ENCODE measurements at regions not wholly inside any gene's neighbourhood (a gene's known extent, or its start where the extent isn't known, plus 50 kb on each side); places are given as distances from the start of the nearest gene placed in this dataset.

DNA sequence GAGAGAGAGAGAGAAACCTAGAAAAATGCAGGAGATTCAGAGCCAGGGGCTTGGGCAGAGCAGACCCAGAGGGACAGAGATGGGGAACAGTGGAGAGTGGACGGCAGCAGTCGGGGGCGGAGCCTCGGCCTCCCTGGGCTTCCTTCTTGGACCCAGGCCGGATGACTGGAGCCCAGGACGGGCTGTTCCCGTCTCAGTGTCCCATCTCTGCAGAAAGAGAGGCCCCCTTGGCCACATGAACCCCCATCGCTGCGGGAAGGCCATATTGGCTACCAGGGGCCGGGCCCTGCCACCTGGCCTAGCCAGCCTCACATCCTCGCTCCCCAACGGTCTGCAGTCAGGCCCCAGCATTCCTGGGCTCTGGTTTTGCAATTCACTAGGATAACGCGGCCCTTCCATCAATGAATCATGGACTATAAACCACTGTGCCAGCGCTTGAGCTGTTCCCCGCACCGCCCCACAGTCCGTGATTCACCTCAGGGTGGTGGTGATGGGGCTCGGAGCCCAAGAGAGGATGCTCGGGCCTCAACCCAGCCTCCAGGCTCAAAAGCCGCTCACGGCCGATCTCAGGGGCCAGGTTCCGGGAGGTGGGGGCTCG, 116.5 kb downstream of the RFLNA start:
- Histone ChIP-seq H3K9me3 (no peaks in the 10 kb centered on the region), H3K27me3 (no peaks in the 10 kb centered on the region), H3K4me3 (no peak overlapping the region), H3K27ac (peak overlapping the region; percentile 74 to 98 (median 86)), H3K4me1 (peaks cover 0 to 73% (median 66%) of the 10 kb centered on the region in 4 donors), H3K36me3 (peaks cover 0 to 12% (median 4%) of the 10 kb centered on the region in 4 donors)
- TF ChIP-seq, protein P1, sequence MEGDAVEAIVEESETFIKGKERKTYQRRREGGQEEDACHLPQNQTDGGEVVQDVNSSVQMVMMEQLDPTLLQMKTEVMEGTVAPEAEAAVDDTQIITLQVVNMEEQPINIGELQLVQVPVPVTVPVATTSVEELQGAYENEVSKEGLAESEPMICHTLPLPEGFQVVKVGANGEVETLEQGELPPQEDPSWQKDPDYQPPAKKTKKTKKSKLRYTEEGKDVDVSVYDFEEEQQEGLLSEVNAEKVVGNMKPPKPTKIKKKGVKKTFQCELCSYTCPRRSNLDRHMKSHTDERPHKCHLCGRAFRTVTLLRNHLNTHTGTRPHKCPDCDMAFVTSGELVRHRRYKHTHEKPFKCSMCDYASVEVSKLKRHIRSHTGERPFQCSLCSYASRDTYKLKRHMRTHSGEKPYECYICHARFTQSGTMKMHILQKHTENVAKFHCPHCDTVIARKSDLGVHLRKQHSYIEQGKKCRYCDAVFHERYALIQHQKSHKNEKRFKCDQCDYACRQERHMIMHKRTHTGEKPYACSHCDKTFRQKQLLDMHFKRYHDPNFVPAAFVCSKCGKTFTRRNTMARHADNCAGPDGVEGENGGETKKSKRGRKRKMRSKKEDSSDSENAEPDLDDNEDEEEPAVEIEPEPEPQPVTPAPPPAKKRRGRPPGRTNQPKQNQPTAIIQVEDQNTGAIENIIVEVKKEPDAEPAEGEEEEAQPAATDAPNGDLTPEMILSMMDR (IDR thresholded peaks at IDR 0.05): no peak
- TF ChIP-seq POLR2AphosphoS5 (IDR thresholded peaks at IDR 0.05): peak; percentile 74 to 80 (median 77)
- TF ChIP-seq EP300 (IDR thresholded peaks at IDR 0.05): peak in 2 of 4 donors; percentile 28 to 70
- TF ChIP-seq POLR2A (IDR thresholded peaks at IDR 0.05): no peak
- peak; percentile 96 for DNase-seq
- WGBS, 2 donors: 80 to 82% methylated on average over 25 of the region's 25 CpGs
- intact Hi-C loops (cut with DNase I): no loop called here

DNA sequence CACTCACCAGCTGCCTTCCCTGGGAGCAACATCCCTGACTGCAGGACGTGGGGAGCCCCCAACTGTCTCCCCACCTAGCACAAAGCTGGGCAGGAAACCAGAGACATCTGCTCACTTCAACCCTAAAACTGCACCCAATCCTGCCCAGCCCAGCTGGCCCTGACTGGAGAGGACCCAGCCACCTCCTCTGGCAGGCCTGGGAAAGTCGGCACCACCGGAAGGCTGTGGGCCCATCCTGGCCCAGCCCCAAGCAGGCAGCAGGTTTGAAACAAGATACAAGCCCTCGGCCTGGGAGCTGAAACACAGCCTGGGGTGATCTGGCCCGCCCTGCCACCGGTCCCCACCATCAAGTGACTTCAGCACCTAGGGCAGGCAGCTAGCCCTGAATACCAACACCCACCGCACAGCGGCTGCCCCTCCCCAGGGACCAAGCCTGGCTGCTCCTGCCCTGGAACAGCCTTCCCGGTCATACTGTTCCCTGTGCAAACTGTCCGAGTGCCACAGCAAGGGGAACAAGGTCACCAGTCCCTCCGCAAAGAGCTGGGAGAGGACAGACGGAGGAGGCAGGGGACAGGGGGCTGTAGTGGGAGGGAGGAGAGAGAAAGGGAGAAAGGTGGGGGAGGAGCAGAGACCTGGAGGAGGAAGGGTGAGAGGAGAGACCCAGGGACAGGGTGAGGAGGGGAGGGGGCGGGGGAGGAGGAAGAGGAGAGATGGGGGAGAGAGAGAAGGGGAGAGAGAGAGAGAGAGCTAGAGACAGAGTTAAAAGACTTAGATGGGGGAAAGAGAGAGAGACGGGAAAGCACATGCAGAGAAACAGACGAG, 115.7 kb downstream of the RFLNA start:
- Histone ChIP-seq H3K27ac (peak overlapping the region; percentile 74 to 98 (median 86)), H3K27me3 (no peaks in the 10 kb centered on the region), H3K36me3 (peaks cover 0 to 15% (median 6%) of the 10 kb centered on the region in 4 donors), H3K4me3 (no peak overlapping the region), H3K4me1 (peaks cover 0 to 73% (median 67%) of the 10 kb centered on the region in 4 donors), H3K9me3 (no peaks in the 10 kb centered on the region)
- intact Hi-C loops (cut with DNase I): no loop called here
- 78 to 82% methylated on average over 15 of the region's 15 CpGs for WGBS, 2 donors
- TF ChIP-seq POLR2AphosphoS5 (IDR thresholded peaks at IDR 0.05): no peak
- TF ChIP-seq, protein P1 (IDR thresholded peaks at IDR 0.05): no peak
- TF ChIP-seq EP300 (IDR thresholded peaks at IDR 0.05): no peak
- TF ChIP-seq POLR2A (IDR thresholded peaks at IDR 0.05): no peak
- no peak for DNase-seq

DNA sequence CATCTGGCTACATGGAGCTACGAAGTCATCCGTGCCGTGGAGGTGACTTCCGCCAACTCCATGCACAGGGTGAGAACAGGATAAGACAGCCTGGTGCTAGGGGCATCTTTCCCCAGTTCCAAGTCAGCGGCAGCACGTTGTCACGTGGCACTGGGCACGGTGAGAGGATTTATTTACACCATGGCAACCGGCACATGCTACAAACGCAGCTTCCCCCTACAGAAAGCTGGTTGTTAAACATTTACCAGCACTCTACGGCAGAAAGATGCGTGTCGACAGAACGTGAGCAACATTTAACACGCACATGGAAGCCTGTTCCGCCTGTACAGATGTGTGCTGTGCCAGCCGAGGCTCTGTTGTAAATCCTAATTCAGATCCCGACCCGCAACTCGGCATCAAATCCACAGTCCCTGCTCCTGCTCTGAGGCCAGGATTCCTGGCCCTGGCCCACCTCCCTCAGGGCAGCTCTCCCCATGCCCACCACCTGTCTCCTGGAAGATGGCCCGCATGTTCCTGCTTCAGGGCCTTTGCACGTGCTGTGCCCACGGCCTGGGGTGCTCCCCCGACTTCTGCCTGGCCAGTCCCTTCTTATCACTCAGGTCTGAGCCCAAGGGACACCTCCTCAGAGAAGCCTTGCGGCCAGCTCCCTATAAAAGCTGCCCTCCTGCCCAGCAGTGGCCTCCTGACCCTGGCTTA, 114.1 kb downstream of the RFLNA start:
- 36 to 81% methylated on average over 25 of the region's 25 CpGs for WGBS, 2 donors
- DNase-seq: peak; percentile 76
- TF ChIP-seq, protein P1 (IDR thresholded peaks at IDR 0.05): no peak
- TF ChIP-seq EP300 (IDR thresholded peaks at IDR 0.05) (peak in 1 of 4 donors; percentile 59), POLR2AphosphoS5 (IDR thresholded peaks at IDR 0.05) (peak in 1 of 4 donors; percentile 33)
- Histone ChIP-seq H3K4me3 (no peak overlapping the region), H3K36me3 (peaks cover 0 to 15% (median 6%) of the 10 kb centered on the region in 4 donors), H3K27me3 (no peaks in the 10 kb centered on the region), H3K27ac (peak overlapping the region; percentile 6 to 98 (median 86)), H3K9me3 (no peaks in the 10 kb centered on the region), H3K4me1 (peaks cover 0 to 76% (median 73%) of the 10 kb centered on the region in 4 donors)
- intact Hi-C loops (cut with DNase I): no loop called here

DNA sequence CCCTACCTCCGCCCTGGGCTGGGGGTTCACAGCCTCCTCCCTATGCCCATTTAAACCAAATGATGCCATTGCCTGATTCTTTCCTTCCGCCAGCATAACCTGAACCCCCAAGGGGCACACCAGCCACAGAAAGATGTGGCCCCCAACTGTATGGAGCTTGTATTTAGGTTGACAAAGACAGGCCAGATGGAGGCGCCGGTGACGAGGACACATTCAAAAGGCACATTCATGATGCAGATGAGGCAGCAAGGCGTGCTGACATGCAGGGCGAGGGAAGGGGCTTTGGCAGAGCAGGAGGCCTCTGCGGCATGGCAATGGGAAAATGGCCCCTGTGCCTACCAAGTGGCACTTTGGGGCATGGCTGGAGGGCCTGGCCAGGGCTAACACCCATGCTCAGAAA, 112.2 kb downstream of the RFLNA start:
- TF ChIP-seq POLR2AphosphoS5 (IDR thresholded peaks at IDR 0.05) (no peak), POLR2A (IDR thresholded peaks at IDR 0.05) (no peak), EP300 (IDR thresholded peaks at IDR 0.05) (no peak)
- TF ChIP-seq, protein P1 (IDR thresholded peaks at IDR 0.05): no peak
- peak overlapping the region in 2 of 4 donors; percentile 7 to 97 for H3K27ac ChIP-seq
- H3K9me3 ChIP-seq: no peaks in the 10 kb centered on the region
- no peak overlapping the region for H3K4me3 ChIP-seq
- no peaks in the 10 kb centered on the region for H3K27me3 ChIP-seq
- H3K4me1 ChIP-seq: peaks cover 0 to 76% (median 73%) of the 10 kb centered on the region in 4 donors
- intact Hi-C loops (cut with DNase I): no loop called here
- no peak for DNase-seq
- H3K36me3 ChIP-seq: peaks cover 0 to 15% (median 6%) of the 10 kb centered on the region in 4 donors
- 96 to 98% methylated on average over 8 of the region's 8 CpGs for WGBS, 2 donors
